A204.1 (cell line): ENCODE measurements at regions not wholly inside any gene's neighbourhood (a gene's known extent, or its start where the extent isn't known, plus 50 kb on each side); places are given as distances from the start of the nearest gene placed in this dataset.
"Not testable (repeated sequence)": the region's sequence is repeated elsewhere in the genome, so short reads cannot be mapped to it uniquely, and the experiment has no call there.

Experiments used
- FAIRE-seq: peaks from 2 replicates; lab custom pipeline; 2012; peaks lifted over from hg19 to GRCh38; lab: Jason Lieb, UNC

DNA sequence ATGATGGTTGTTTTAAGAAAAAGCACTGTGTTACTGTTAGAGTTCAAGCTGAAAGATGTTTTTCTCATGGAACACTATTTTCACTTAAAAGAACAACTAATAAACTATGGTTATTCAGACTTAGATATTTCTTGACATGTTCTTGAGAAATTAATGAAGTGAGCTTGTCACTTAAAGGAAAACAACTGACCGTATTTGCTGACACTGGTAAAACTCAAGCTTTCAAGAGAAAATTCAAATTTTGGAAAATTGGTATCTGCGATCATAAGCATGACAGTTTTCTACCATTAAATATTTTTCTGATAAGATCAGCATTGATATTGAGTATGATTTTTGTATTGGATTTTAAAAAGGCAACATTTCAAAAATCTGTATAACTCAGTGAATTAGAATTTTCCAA is 549.5 kb upstream of the ACTRT1 start:
- FAIRE-seq, result no peak

DNA sequence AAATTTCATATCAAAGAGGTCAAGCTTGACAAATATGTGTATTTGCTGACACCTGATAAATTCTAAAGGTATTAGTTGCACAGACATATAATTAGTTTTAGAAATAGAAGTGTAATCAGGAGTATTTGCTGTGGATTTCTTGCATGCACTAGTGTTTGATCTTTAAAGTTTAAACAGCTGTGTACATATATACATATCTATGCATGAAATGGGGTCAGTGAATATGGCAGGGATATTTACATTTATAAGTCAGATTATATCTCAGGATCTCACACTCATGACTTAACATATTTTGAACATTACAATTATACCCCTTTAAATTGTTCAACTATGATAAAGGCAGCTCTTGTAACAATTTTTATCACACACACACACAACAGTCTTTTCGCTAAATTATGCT is 547.4 kb upstream of the ACTRT1 start:
- no peak for FAIRE-seq

DNA sequence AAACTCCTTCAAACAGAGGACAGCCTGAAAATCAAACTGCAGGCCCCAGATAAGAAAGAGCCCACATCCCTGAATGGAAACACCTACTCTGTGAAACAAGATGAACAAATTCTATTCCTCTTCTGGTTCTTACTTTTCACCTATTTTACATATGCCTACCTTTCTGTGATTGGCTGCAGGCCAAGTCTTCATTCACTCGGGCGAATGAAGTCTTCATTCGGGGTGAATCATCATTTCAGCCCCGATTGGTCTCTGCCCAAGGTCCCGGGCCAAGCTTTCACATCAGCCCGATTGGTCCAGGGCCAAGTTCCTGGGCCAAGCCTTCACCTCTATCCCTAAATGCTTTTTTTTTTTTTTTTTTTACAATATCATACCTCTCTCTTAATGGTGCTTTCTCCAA is 529.8 kb upstream of the ACTRT1 start:
- FAIRE-seq, result no peak

DNA sequence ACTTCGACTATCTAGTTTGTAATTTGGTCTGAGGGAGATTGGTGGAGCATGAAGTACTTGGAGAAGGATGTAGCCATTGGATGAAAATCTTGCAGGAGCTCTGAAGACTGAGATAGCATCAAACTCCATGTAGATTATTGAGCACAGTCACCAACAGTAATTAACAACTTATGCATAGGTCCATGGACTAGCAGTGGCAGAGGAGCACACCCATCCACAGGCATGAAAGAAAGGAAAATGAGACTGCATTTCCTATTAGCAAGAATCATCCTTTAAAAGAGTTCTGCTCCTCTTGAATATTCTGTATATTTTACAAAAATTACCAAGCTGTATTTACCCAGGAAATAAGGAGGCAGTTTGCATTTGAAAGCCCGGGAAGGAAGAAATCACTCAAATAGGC is 529.4 kb upstream of the ACTRT1 start:
- FAIRE-seq, result no peak

DNA sequence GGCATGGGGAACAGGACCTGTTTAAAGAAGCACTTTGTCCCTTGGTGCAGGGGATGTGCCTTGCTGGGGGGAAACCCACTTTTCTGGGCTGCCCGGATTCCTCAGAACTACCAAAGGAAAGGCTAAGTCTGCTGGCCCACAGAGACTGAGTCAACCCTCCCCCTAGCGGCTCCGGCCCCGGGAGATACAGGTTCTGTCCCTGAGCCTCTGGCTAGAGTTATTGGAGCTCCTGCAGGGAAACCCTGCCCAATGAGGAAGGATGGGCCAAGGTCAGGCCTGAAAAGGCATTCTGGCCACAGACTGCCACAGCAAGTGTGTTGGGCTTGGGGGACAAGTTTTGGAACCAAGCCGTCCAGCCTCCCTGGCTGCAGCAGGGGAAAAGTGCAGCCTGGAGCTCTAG is 490.9 kb upstream of the ACTRT1 start:
- FAIRE-seq, result no peak

DNA sequence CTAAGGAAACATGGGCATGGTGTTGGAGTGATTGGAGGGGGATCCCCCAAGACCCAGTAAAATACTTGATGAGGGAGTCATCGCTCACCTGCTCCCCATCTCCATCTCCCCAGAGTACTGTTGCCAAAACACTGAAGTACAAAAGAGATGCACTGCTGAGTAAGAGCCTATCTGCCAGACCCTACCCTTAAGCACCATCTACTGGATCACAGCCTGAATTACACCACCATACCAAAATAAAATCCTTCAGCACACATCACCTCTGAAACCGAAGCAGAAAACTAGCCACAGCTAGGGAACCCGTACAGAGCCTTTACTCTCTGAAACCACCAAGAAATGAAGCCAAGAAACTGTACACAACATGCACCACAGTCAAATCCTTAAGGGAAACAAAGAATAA is 466.3 kb upstream of the ACTRT1 start:
- FAIRE-seq, result no peak

DNA sequence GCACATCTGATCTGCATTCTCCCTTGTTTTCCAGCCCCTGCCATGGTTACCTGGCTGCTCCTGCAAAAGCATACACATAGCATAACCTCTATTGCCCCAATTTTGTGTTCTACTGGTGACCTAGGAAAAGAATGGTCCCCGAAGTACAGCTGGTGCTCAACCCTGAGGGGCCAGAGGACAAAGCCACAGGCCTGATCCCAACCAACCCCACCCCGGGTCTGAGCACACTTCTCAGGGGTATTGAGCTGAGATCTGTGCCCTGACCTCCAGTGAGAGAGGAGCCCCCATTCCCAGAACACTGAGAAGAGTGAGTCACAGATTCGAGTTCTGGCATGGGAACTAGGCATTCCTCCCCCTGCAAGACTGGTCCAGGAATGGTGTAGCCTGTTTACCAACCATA is 465.5 kb upstream of the ACTRT1 start:
- no peak for FAIRE-seq

DNA sequence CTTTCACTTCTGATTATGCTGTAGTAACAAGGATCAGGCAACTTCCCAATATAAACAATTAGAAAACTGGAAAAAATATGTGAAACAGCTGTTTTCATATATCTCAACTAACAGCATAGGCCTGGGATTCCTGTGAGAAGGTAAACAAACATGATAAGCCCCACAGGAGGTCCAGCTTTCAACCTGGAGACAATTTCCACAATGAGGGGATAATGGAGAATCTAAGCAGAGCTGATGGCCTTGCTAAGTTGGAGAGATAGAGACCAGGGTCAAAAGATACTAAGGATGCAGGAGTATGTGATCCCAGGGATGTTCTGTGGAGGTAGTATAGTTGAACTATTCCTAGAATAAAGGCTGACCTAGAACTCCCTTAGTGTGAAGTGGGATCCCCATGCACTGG is 452.3 kb upstream of the ACTRT1 start:
- no peak for FAIRE-seq

DNA sequence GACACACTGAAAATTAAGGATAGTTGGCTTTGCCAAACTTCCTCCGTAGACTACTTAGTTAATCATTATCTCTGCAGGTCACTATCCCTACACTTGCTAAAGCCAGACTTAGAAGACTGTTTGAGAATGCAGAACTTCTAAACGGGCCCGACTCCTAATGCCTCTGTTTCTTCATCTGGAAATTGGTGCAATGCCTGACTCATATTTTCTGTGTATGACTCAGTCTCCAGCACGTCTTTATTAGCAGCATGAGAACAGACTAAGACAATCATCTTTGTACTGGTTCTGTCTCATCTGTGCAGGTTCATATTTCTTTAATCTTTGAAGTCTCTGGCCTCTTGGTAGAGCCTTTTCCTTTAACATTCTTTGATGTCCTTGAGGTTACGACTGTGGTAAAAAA is 411.9 kb upstream of the ACTRT1 start:
- no peak for FAIRE-seq

DNA sequence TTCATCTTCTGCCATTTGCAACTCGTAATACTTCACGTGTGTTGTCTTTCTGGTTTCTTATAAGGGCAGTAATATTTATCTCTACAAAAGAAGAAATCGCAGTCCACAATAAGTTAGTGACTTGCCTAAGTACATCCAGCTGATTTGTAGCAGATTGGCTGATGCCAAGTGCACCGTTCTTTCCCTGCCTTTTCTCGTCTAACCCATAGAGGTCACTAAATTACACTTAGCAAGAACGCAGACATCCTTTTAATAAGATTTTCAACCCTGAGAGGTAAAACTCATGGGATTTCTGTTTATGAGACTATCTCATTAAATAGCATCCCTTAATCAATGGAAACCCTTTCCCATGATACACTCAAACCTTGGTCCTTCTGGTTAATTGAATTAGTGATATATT is 408.6 kb upstream of the ACTRT1 start:
- no peak for FAIRE-seq

DNA sequence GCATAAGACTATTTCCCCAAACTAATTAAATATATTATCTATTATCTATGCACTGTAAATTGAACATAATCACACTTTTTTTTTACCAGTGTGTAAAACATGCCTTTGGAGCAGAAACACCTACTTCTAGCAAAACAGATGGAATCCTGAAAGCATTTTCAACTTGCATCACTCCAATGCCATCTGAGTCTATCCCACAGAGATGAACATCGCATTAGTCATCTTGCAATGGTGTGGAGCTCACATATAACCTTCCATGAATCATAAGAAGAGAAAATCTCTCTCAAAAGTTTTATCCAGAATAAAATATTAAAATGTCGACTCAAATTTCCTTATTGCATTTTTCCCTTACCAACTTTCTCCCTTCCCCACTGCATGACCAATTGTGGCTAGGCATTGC is 406.7 kb upstream of the ACTRT1 start:
- FAIRE-seq, result no peak

DNA sequence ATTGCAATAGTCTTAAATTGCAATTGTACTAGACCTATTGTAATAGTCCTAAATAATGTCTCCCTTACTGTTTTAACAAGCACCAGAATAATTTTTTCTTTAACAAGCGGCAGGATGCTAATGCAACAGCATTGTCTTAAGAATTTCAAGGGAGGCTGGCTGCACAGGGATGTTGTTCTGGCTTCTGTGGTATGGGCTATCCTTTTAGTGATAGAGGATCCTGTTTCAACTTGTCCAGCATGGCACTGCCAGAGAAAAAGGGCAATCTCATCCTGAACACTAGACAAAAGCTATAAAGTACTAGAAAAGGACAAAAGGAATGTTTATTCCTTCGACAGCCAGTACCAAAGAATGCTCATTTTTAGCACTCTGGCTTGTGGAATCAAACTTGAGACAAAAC is 405.5 kb upstream of the ACTRT1 start:
- no peak for FAIRE-seq

DNA sequence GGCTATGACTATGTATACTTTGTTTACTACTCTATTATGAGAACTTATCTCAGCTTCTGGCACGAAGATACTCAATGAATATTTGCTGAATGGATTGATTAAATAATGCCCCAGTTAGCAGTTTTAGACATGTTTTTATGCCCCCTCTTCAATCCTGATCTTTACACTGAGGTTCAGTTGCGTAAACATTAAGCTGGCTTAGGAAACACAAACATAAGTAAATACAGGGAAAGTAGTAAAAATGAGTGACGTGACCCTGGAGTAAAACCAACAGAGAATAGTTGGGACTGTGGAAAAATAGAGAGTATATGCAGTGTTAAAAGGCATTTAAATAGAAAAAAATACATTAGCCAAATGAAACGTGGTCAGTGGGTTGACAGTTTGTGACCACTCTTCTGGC is 387.0 kb upstream of the ACTRT1 start:
- no peak for FAIRE-seq

DNA sequence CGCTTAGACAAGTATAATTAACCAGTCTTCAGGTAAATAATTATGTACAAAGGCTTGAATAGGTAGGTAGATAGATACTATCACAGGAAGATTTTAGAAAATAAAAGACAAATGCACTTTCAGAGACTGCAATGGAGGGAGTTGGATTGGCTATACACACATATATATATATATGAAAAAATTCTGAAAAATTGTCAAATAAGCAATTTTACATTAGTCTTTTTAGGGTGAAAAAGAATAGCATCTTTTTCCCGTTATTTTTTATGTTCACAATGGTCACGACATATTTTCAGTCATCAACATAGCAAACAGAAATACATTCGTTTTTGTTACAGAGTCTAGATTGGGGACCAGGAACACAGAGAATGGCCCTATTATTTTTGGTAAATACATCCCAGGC is 385.9 kb upstream of the ACTRT1 start:
- FAIRE-seq, result no peak

DNA sequence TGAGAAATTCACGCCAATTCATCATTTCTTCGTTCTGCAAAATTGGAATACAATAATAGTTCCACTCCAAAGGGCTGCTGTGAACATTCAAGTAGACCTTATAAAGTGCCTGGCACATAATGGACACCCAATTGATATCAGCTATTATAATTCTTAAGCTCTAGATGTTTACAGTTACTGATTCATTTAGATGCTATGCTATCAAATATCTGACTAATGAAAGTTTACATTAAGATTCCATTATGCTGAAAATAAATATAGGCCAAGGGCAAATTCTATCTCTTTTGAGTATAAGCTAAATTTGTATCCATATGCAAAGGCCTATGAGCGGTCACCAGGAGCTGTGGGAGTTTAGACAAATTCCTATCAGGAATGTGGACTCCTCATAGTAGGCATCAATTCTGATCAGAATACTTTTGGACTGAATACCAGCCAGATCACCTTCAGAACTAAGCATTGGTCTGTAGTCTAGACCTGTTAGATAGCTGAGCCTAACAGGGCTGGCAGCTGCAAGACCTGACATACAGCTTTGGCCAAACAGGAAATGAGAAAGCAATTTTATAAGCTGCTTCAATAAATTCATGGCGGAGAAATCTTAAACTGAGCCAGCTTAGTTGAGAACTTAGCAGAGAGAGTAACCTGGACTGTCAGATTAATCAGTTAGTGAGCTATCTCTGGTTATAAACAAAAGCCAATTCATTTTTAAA is 384.3 kb upstream of the ACTRT1 start:
- no peak for FAIRE-seq

DNA sequence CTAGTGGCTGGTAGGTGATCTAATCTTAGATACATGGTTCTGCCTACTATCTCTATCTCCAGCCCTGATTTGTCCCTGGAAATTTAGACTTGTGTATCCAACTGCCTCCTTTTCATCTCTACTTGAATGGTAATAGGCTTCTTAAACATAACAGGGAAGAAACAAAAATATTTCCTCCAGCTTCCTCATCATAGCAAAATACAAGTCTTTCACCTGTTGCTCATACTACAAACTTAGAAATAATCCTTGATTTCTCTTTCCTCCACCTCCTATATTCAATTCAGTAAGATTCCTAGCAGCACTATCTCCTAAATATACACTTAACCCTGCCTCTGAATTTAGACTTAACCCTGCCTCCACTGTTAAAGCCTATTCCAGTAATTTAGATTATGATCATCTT is 373.3 kb upstream of the ACTRT1 start:
- no peak for FAIRE-seq

DNA sequence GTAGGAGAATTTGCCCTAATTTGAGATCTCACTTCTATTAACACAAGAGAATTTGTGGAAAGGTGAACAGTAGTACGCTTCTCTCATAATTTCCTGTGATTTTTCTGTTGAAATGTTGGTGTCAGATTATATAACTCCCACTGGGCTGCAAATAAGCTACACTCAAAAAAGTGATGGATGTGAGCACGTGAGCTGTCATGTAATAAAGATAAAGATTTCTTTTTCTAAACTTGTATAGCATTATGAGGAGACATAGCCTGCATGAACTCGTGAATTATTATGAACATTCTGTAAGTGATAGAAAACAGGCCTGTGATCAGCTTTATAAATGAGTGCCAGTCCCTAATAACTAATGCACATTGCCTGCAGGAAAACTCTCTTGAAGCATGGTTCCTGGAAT is 356.6 kb upstream of the ACTRT1 start:
- FAIRE-seq, result no peak

DNA sequence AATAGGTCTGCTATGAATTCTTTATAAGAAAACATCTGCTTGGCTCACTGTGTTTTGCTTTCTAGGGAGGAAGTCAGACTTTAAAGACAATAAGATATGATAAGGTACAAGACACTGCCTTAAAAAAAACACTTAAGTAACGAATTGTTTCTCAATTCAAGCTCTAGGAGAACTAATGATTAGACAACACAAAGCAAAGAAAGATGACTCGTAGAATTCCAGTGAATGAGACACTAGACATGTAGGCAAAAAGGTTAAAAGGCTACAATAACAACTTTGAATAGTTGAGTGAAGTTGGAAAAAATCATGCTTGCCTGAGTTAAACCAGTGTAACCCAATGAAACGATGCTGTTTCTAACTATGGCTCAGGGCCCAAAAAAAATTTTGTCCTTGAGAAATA is 344.4 kb upstream of the ACTRT1 start:
- no peak for FAIRE-seq

DNA sequence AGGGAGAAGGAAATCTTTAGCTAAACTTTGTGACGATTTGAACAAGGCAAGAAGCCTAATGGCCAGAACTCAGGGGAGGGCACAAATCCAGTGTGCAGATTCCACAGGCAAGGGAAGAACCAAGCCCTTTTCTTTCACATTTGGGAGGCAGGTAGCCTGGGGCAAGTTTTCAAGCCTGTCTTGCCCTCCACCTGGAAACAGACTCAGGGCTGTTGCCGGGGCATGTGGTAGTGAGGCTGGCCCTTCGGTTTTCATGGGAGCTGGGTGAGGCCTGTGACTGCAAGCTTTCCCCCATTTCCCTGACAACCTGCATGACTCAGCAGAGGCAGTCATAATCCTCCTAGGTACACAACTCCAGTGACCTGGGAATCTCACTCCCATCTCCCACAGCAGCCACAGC is 331.6 kb upstream of the ACTRT1 start:
- FAIRE-seq, result not testable (repeated sequence)

DNA sequence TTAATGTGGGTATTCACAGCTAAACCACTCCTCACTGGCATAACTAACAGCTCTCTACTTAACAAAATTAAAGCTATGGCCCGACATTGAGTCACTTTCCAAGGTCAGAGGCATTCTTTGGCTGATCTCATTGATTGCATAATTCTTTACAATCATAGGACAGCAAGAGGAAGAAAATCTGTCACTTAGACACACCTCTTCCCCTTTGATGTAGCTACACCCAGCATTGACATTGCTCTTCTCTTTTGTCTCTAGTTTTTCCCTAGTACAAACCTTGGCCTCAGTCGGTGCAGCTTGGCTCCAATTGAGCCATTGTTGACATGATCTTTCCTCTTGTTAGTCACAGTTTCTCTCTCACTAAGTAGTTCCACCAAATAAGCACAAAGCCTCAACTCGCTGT is 313.3 kb upstream of the ACTRT1 start:
- no peak for FAIRE-seq

DNA sequence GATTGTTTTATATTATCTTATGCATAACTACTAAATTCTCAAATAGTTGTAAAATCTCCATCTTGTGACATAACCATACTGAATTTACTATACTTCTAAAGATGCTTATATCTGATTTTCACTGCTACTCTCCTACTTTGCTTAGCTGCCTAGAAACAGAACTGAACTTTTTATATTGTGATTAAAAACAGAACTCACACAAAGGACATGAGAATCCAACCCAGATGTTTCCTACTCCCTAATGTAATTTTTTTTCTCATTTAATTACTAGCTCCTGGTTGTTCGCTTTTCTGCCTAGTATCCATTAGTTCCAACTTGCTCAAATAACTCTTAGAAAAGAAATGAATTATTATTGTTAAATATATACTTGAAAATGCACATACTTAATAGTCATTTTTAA is 283.5 kb upstream of the ACTRT1 start:
- no peak for FAIRE-seq

DNA sequence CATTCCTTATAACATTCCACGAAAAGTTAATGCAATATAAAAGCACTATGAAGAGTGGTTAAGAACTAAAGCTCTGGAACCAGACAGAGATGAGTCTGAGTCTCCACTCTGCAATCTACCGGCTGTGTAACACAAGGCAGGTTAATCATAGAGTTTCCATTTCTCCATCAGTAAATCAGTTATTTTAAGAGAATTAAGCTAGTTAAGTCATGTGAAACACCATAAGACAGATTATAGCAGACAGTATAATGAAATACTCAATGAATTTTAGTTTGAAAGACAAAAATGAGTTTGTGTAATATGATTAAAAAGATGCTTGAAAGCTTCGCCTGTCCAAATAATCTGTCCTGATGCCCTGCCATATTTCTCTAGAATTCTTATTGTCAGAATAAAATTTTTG is 282.6 kb upstream of the ACTRT1 start:
- FAIRE-seq, result no peak

DNA sequence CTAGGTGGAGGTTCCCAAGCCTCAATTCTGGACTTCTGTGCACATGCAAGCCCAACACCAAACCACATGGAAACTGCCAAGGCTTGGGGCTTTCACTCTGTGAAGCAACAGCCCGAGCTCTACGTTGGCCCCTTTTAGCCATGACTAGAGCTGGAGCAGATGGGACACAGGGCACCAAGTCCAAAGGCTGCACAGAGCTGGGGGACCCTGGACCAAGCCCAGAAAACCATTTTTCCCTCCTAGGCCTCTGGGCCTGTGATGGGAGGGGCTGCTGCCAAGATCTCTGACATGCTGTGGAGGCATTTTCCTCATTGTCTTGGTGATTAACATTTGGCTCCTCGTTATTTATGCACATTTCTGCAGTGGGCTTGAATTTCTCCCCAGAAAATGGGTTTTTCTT is 258.7 kb upstream of the ACTRT1 start:
- no peak for FAIRE-seq

DNA sequence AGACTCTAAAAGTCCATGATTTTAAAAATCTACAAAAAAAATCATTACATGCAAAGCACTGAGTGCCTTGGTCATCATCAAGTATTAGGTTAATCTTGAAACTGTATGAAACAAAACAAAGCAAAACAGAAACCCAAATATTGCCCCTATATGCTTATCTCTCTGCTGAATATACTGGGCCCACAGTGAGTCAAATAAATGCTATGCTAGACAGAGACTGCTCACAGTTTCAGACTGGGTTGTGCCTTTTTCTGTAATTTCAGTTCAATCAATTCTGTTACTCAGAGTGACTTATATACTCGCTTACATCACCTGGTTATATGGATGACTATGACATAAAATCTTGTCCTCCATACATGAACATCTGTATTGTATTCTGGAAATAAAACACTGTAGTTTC is 257.1 kb upstream of the ACTRT1 start:
- no peak for FAIRE-seq

DNA sequence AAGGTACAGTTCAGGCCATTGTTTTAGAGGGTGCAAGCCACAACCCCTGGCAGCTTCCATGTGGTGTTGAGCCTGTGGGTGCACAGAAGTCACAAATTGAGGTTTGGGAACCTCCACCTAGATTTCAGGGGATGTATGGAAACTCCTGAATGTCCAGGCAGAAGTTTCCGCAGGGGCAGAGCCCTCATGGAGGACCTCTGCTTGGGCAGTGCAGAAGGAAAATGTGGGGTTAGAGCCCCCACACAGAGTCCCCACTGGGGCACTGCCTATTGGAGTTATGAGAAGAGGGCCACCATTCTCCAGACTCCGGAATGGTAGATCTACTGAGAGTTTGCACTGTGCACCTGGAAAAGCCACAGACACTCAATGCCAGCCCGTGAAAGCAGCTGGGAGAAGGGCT is 242.0 kb upstream of the ACTRT1 start:
- no peak for FAIRE-seq
